ENCODE measurements at regions not wholly inside any gene's neighbourhood (a gene's known extent, or its start where the extent isn't known, plus 50 kb on each side); places are given as distances from the start of the nearest gene placed in this dataset.

GRCh38 chr5:19401032-19401431 is 587.0 kb downstream of the CDH18 start:
- intact Hi-C loops (cut with DNase I; ENCODE audit: low total_unique reads) (no loop called here), in situ Hi-C loops (cut with MboI; ENCODE audit: low sequenced_read_pairs in 4 of 4) (no loop called here)
- H3K9me3 ChIP-seq: peaks cover 0 to 3% (median 0%) of the 10 kb centered on the region in 3 donors
- DNase-seq (no peak), ATAC-seq (no peak)
- TF ChIP-seq CTCF (IDR thresholded peaks at IDR 0.05 in 4 of 5, conservative IDR thresholded peaks at IDR 0.05 in 1 of 5) (no peak), POLR2A (IDR thresholded peaks at IDR 0.05) (no peak)
- H3K4me1 ChIP-seq: no peaks in the 10 kb centered on the region
- no peak overlapping the region for H3K4me3 ChIP-seq
- no peaks in the 10 kb centered on the region for H3K36me3 ChIP-seq
- no peak overlapping the region for H3K27ac ChIP-seq
- H3K27me3 ChIP-seq: no peaks in the 10 kb centered on the region

GRCh38 chr5:19406576-19407365 is 581.2 kb downstream of the CDH18 start:
- H3K27me3 ChIP-seq: no peaks in the 10 kb centered on the region
- no peak for TF ChIP-seq POLR2A (IDR thresholded peaks at IDR 0.05)
- no peak for TF ChIP-seq CTCF (IDR thresholded peaks at IDR 0.05 in 4 of 5, conservative IDR thresholded peaks at IDR 0.05 in 1 of 5)
- DNase-seq (no peak), ATAC-seq (no peak)
- intact Hi-C loops (cut with DNase I; ENCODE audit: low total_unique reads): no loop called here
- no peaks in the 10 kb centered on the region for H3K4me1 ChIP-seq
- in situ Hi-C loops (cut with MboI; ENCODE audit: low sequenced_read_pairs in 4 of 4): no loop called here
- no peaks in the 10 kb centered on the region for H3K36me3 ChIP-seq
- no peaks in the 10 kb centered on the region for H3K9me3 ChIP-seq
- no peak overlapping the region for H3K4me3 ChIP-seq
- H3K27ac ChIP-seq: no peak overlapping the region

- DNase-seq (no peak), ATAC-seq (no peak)
- in situ Hi-C loops (cut with MboI; ENCODE audit: low sequenced_read_pairs in 4 of 4) (no loop called here), intact Hi-C loops (cut with DNase I; ENCODE audit: low total_unique reads) (no loop called here)
- Histone ChIP-seq H3K27me3 (no peaks in the 10 kb centered on the region), H3K4me3 (no peak overlapping the region), H3K27ac (no peak overlapping the region), H3K36me3 (no peaks in the 10 kb centered on the region), H3K4me1 (no peaks in the 10 kb centered on the region), H3K9me3 (no peaks in the 10 kb centered on the region)
- TF ChIP-seq CTCF (IDR thresholded peaks at IDR 0.05 in 4 of 5, conservative IDR thresholded peaks at IDR 0.05 in 1 of 5): no peak
- no peak for TF ChIP-seq POLR2A (IDR thresholded peaks at IDR 0.05)
These were observed 579.9 kb downstream of the CDH18 start for GRCh38 chr5:19408149-19408548.

- ATAC-seq (no peak), DNase-seq (no peak)
- in situ Hi-C loops (cut with MboI; ENCODE audit: low sequenced_read_pairs in 4 of 4): no loop called here
- intact Hi-C loops (cut with DNase I; ENCODE audit: low total_unique reads): no loop called here
- H3K4me1 ChIP-seq: no peaks in the 10 kb centered on the region
- no peaks in the 10 kb centered on the region for H3K9me3 ChIP-seq
- H3K36me3 ChIP-seq: no peaks in the 10 kb centered on the region
- H3K27me3 ChIP-seq: no peaks in the 10 kb centered on the region
- no peak overlapping the region for H3K27ac ChIP-seq
- TF ChIP-seq CTCF (IDR thresholded peaks at IDR 0.05 in 4 of 5, conservative IDR thresholded peaks at IDR 0.05 in 1 of 5): no peak
- no peak for TF ChIP-seq POLR2A (IDR thresholded peaks at IDR 0.05)
- H3K4me3 ChIP-seq: no peak overlapping the region
These were observed 576.1 kb downstream of the CDH18 start for GRCh38 chr5:19411936-19412335.
